Trophoblast cell (in vitro differentiated cells and primary cell): ENCODE measurements at regions not wholly inside any gene's neighbourhood (a gene's known extent, or its start where the extent isn't known, plus 50 kb on each side); places are given as distances from the start of the nearest gene placed in this dataset.

Experiments
- DNase-seq, 2 donors: peaks; one replicate each; pipeline ENCODE4 v3.0.0-alpha.2; 2016
- H2AFZ ChIP-seq: 2 replicates; pipeline ENCODE4 v1.6.1; 2013; ENCODE audit warnings: low read length, moderate library complexity, mild to moderate bottlenecking; ENCODE audit not compliant: insufficient read depth, poor library complexity
- H2AK5ac ChIP-seq: 2 replicates; pipeline ENCODE4 v1.6.1; 2013; ENCODE audit warnings: mild to moderate bottlenecking, low read length
- H2BK120ac ChIP-seq: 2 replicates; pipeline ENCODE4 v1.6.1; 2013; ENCODE audit warnings: low read length, mild to moderate bottlenecking, moderate library complexity; ENCODE audit not compliant: insufficient read depth, poor library complexity
- H2BK12ac ChIP-seq: 2 replicates; pipeline ENCODE4 v1.6.1; 2013; ENCODE audit warnings: mild to moderate bottlenecking, low read length, moderate library complexity
- H2BK5ac ChIP-seq: 2 replicates; pipeline ENCODE4 v1.6.1; 2013; ENCODE audit warnings: low read length, low read depth, moderate library complexity, mild to moderate bottlenecking; ENCODE audit not compliant: poor library complexity
- H3K14ac ChIP-seq: 2 replicates; pipeline ENCODE4 v1.6.1; 2013; ENCODE audit warnings: mild to moderate bottlenecking, low read length
- H3K18ac ChIP-seq: 2 replicates; pipeline ENCODE4 v1.6.1; 2013; ENCODE audit warnings: mild to moderate bottlenecking, low read length
- H3K23ac ChIP-seq: 2 replicates; pipeline ENCODE4 v1.6.1; 2013; ENCODE audit warnings: low read length
- H3K27ac ChIP-seq: 2 replicates; pipeline ENCODE4 v1.5.1; 2013; ENCODE audit warnings: low read depth, mild to moderate bottlenecking, inconsistent platforms, low read length, moderate library complexity
- H3K27me3 ChIP-seq: 2 replicates; pipeline ENCODE4 v1.6.1; 2013; ENCODE audit warnings: inconsistent platforms, mild to moderate bottlenecking, low read length, moderate library complexity; ENCODE audit not compliant: insufficient read depth
- H3K36me3 ChIP-seq, 2 experiments: 1 replicate in 1 of 2; 2 replicates in 1 of 2; pipeline ENCODE4 v1.6.1; 2013; ENCODE audit warnings: low read length in 2 of 2, mild to moderate bottlenecking in 2 of 2, moderate library complexity in 1 of 2; ENCODE audit not compliant: insufficient read depth in 2 of 2, control insufficient read depth in 1 of 2
- H3K4ac ChIP-seq: 2 replicates; pipeline ENCODE4 v1.6.1; 2013; ENCODE audit warnings: low read depth, mild to moderate bottlenecking, low read length, moderate library complexity
- H3K4me1 ChIP-seq, 2 experiments: 1 replicate in 1 of 2; 2 replicates in 1 of 2; pipeline ENCODE4 v1.6.1; 2013; ENCODE audit warnings: low read length in 2 of 2, mild to moderate bottlenecking in 2 of 2, moderate library complexity in 1 of 2; ENCODE audit not compliant: insufficient read depth in 2 of 2, control insufficient read depth in 1 of 2
- H3K4me2 ChIP-seq: 2 replicates; pipeline ENCODE4 v1.6.1; 2013; ENCODE audit warnings: inconsistent platforms, mild to moderate bottlenecking, low read length, moderate library complexity
- H3K4me3 ChIP-seq: 2 replicates; pipeline ENCODE4 v1.5.1; 2013; ENCODE audit warnings: mild to moderate bottlenecking, low read depth, low read length, inconsistent platforms
- H3K79me1 ChIP-seq: one replicate; pipeline ENCODE4 v1.6.1; 2013; ENCODE audit warnings: low read length
- H3K79me2 ChIP-seq: 2 replicates; pipeline ENCODE4 v1.6.1; 2013; ENCODE audit warnings: low read length, mild to moderate bottlenecking; ENCODE audit not compliant: control insufficient read depth, insufficient read depth, poor library complexity
- H3K9ac ChIP-seq: 2 replicates; pipeline ENCODE4 v1.6.1; 2013; ENCODE audit warnings: mild to moderate bottlenecking, low read length
- H3K9me3 ChIP-seq: 2 replicates; pipeline ENCODE4 v1.6.1; 2013; ENCODE audit warnings: low read depth, mild to moderate bottlenecking, control low read depth, inconsistent platforms, low read length; ENCODE audit not compliant: insufficient read depth
- H4K12ac ChIP-seq: 2 replicates; pipeline ENCODE4 v1.6.1; 2013; ENCODE audit warnings: low read depth, mild to moderate bottlenecking, low read length, moderate library complexity
- H4K8ac ChIP-seq: 2 replicates; pipeline ENCODE4 v1.6.1; 2013; ENCODE audit warnings: low read depth, mild to moderate bottlenecking, low read length, moderate library complexity
- H4K91ac ChIP-seq: one replicate; pipeline ENCODE4 v1.6.1; 2013; ENCODE audit warnings: low read depth, mild to moderate bottlenecking, low read length, moderate library complexity
- WGBS: extraction: QIAGEN DNeasy Blood & Tissue Kit; methylation state at CpG from one replicate; pipeline ENCODE4 v1.1.7; 2013; ENCODE audit warnings: missing lambda C conversion rate; ENCODE audit not compliant: insufficient read length, insufficient coverage; ENCODE audit errors: extremely low coverage; 5-methylcytosine and 5-hydroxymethylcytosine counted together

DNA sequence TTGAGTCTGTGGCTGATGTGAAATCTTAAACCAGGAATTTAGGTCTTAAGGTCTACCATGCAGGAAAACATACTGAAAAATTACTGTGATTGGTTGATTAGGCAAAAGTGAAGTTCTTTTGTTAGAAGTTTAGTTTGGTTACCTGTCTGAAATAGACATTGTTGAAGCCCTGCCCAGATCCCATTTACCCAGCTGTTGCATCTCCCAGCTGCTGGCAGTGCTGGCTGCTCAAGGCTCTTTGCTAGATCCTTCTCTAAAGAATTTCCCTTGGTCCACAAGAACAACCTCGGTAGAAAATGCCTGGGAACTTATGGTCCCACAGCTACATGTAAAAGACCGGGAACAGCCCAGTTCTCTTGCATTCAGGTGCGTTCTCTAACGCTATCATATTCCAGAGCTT, 137.3 kb downstream of the EDEM1 start:
- H4K8ac ChIP-seq, result no peak overlapping the region
- H2BK12ac ChIP-seq, result no peak overlapping the region
- H3K23ac ChIP-seq, result no peak overlapping the region
- H4K12ac ChIP-seq, result no peak overlapping the region
- H3K9ac ChIP-seq, result no peak overlapping the region
- H2AFZ ChIP-seq, result no peak overlapping the region
- H2BK120ac ChIP-seq, result no peak overlapping the region
- no peak overlapping the region for H2AK5ac ChIP-seq
- no peaks in the 10 kb centered on the region for H3K27me3 ChIP-seq
- no peak overlapping the region for H3K18ac ChIP-seq
- H3K27ac ChIP-seq, result no peak overlapping the region
- no peak overlapping the region for H3K4ac ChIP-seq
- no peaks in the 10 kb centered on the region for H3K79me2 ChIP-seq
- WGBS, result no CpG with 5 or more reads among the region's 4 CpGs
- H3K9me3 ChIP-seq, result peaks cover 2% of the 10 kb centered on the region
- no peak overlapping the region for H3K4me2 ChIP-seq
- no peak overlapping the region for H2BK5ac ChIP-seq
- no peak overlapping the region for H3K4me3 ChIP-seq
- no peaks in the 10 kb centered on the region for H3K79me1 ChIP-seq
- DNase-seq, result peak in 1 of 2 donors; percentile 34
- no peak overlapping the region for H3K14ac ChIP-seq
- H4K91ac ChIP-seq, result no peak overlapping the region
- no peaks in the 10 kb centered on the region for H3K4me1 ChIP-seq
- no peaks in the 10 kb centered on the region for H3K36me3 ChIP-seq

GRCh38 chr3:5330152-5330810, 142.8 kb downstream of the EDEM1 start:
- Histone ChIP-seq H3K27ac (no peak overlapping the region), H3K27me3 (no peaks in the 10 kb centered on the region), H3K36me3 (no peaks in the 10 kb centered on the region), H3K18ac (no peak overlapping the region), H3K9ac (no peak overlapping the region), H4K8ac (no peak overlapping the region), H2BK5ac (no peak overlapping the region), H2AK5ac (no peak overlapping the region), H3K4me1 (no peaks in the 10 kb centered on the region), H2AFZ (no peak overlapping the region), H2BK12ac (no peak overlapping the region), H3K4ac (no peak overlapping the region), H4K12ac (no peak overlapping the region), H3K23ac (no peak overlapping the region), H3K79me2 (no peaks in the 10 kb centered on the region), H3K14ac (no peak overlapping the region), H3K4me3 (no peak overlapping the region), H3K79me1 (no peaks in the 10 kb centered on the region), H4K91ac (no peak overlapping the region), H3K4me2 (no peak overlapping the region), H2BK120ac (no peak overlapping the region), H3K9me3 (peaks cover 2% of the 10 kb centered on the region)
- no CpG with 5 or more reads among the region's 9 CpGs for WGBS
- DNase-seq, result no peak

GRCh38 chr3:5331567-5332269, 144.2 kb downstream of the EDEM1 start:
- no peak for DNase-seq
- no peak overlapping the region for H3K14ac ChIP-seq
- H2BK5ac ChIP-seq, result no peak overlapping the region
- H3K9me3 ChIP-seq, result no peaks in the 10 kb centered on the region
- no peaks in the 10 kb centered on the region for H3K79me2 ChIP-seq
- WGBS, result no CpG with 5 or more reads among the region's 3 CpGs
- H2AFZ ChIP-seq, result no peak overlapping the region
- H3K4me1 ChIP-seq, result no peaks in the 10 kb centered on the region
- no peak overlapping the region for H3K4ac ChIP-seq
- no peak overlapping the region for H2AK5ac ChIP-seq
- H3K18ac ChIP-seq, result no peak overlapping the region
- H4K12ac ChIP-seq, result no peak overlapping the region
- no peak overlapping the region for H4K91ac ChIP-seq
- H3K27me3 ChIP-seq, result no peaks in the 10 kb centered on the region
- no peak overlapping the region for H3K9ac ChIP-seq
- no peaks in the 10 kb centered on the region for H3K36me3 ChIP-seq
- H3K79me1 ChIP-seq, result no peaks in the 10 kb centered on the region
- H3K23ac ChIP-seq, result no peak overlapping the region
- H2BK120ac ChIP-seq, result no peak overlapping the region
- no peak overlapping the region for H3K4me2 ChIP-seq
- H3K27ac ChIP-seq, result no peak overlapping the region
- H2BK12ac ChIP-seq, result no peak overlapping the region
- no peak overlapping the region for H3K4me3 ChIP-seq
- no peak overlapping the region for H4K8ac ChIP-seq

GRCh38 chr3:5332270-5332956, 144.9 kb downstream of the EDEM1 start:
- no peak for DNase-seq
- no peak overlapping the region for H2AK5ac ChIP-seq
- no peak overlapping the region for H4K91ac ChIP-seq
- H3K36me3 ChIP-seq, result no peaks in the 10 kb centered on the region
- H2AFZ ChIP-seq, result no peak overlapping the region
- no peaks in the 10 kb centered on the region for H3K27me3 ChIP-seq
- no peak overlapping the region for H3K4ac ChIP-seq
- no peak overlapping the region for H3K4me2 ChIP-seq
- no peaks in the 10 kb centered on the region for H3K79me2 ChIP-seq
- no peak overlapping the region for H3K23ac ChIP-seq
- no peaks in the 10 kb centered on the region for H3K79me1 ChIP-seq
- H4K8ac ChIP-seq, result no peak overlapping the region
- no peak overlapping the region for H4K12ac ChIP-seq
- H2BK5ac ChIP-seq, result no peak overlapping the region
- no peaks in the 10 kb centered on the region for H3K4me1 ChIP-seq
- H3K18ac ChIP-seq, result no peak overlapping the region
- no peak overlapping the region for H3K27ac ChIP-seq
- no peaks in the 10 kb centered on the region for H3K9me3 ChIP-seq
- H2BK120ac ChIP-seq, result no peak overlapping the region
- no peak overlapping the region for H3K14ac ChIP-seq
- no peak overlapping the region for H3K9ac ChIP-seq
- H3K4me3 ChIP-seq, result no peak overlapping the region
- WGBS, result no CpG with 5 or more reads among the region's 3 CpGs
- no peak overlapping the region for H2BK12ac ChIP-seq
